Left cardiac atrium (tissue), 4 donors: ENCODE measurements at regions not wholly inside any gene's neighbourhood (a gene's known extent, or its start where the extent isn't known, plus 50 kb on each side); places are given as distances from the start of the nearest gene placed in this dataset.
A peak's percentile ranks its signal among the peaks of the same experiment; 100 is the strongest.

Source experiments
- ATAC-seq, 2 donors: fragments of 200-7000 bp; cut with Tn5 transposase; one replicate each; pipeline ENCODE4 v1.9.1; 2020; ENCODE audit warnings: mild to moderate bottlenecking in 2 of 2, moderate library complexity in 2 of 2
- DNase-seq: peaks from one replicate; pipeline ENCODE4 v3.0.0-alpha.2; 2020
- intact Hi-C, 2 donors: fragments of 100-400 bp; cut with DNase I; formaldehyde crosslinking; loops; one replicate each; pipeline versions ENCODE4 v1.14.1 to v1.15.1; 2022 to 2023
- donor health status: DM: no; HTN: yes; CAD: no.
- donor health status: DM: no; HTN: yes; CAD: no; lungs with severe emphysema.
- donor health status: DM: yes; HTN: yes; CAD: no.
- donor health status: Dilated cardiomyopathy.

GRCh38 chr11:18878211-18878610 is 61.0 kb downstream of the MRGPRX1 start:
- DNase-seq (no peak), ATAC-seq (no peak)
- intact Hi-C loops, result no loop called here

DNA sequence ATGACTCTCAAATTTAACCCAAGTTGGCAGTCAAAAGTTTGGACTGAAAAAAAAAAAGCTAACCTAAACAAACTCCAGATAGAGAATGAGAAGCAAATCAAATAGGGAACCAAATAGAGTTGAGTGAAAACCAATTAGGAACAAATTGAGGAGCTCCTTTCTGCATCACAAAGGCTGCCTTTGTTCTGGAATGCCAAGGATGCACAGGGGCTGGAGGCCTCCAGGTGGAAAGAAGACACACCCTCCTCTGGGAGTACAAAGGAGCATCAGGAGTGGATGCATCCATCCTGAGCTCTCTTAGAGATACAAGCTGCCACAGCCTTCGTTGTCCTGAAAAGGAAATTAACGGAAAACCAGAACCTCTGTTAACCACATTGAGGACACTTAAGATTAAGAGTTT is 73.3 kb downstream of the MRGPRX1 start:
- DNase-seq (no peak), ATAC-seq (no peak)
- intact Hi-C loops, result no loop called here

DNA sequence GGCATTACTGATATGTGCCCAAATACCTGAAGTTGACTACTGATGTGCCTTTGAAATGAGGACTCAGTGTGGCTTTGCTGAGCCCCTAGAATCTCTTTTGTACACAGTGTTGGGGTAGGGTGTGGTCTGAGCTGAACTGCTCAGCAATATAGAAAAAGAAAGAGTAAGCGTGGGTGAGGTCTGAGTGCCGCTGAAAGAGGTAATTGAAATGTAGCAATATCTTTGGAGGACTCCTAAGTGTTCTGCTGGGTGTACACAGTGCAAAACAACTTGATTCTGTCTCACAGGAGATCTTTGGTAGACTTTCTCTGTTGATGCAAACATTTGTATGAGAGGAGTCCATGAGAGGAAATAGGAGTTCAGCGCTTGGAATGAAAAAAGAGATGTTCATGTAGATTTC is 73.7 kb upstream of the PTPN5 start:
- intact Hi-C loops, result no loop called here
- ATAC-seq, result no peak
- no peak for DNase-seq

DNA sequence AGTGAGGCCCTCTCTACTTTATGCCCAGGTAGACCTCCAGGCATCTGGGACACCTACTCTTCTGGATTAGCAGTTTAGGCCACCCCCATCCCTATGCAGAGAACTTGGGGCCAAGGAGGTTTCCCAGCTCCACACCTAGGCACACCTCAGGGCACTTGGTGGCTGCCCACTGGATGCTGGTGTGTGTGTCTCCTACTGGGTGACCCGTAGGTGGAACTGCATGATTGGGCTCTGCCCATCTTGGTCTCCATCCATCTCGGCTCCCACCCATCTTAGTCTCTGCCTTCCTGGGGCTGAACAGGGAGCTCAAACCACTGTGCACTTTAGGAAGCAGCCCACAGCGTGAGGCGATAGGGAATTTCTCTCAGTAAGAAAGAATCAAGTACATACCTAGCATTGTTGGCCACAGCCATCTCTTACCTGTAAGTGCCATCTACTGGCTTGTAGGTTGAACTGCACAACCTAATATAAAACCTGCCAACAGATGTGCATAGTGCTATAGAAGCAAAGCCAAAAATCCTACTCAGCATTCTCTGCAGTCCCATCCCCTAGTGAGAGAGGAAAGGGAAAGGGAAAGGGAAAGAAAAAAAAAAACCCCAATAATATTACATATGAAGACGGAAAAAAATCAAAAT is 61.6 kb upstream of the PTPN5 start:
- ATAC-seq (no peak), DNase-seq (no peak)
- intact Hi-C loops, result no loop called here

DNA sequence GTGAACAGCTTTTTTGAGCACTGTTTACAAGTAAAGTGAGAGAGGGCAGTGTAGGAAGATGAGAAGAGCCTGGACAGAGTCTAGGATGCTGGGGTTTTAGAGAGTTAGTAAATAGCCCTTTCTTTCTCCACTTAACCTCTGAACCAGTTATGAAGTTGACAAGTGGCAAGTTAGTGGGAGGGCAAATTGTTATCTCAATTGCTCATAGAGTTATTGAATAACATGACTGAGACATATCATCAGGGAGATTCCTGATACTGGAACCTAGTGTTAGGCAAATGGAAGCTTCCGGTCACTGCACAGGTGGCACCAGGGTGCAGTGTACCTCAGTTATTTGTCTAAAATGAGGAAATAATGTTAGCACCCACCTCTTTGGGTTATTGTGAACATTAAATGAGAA is 57.8 kb upstream of the PTPN5 start:
- intact Hi-C loops, result no loop called here
- ATAC-seq, result no peak
- DNase-seq, result no peak

DNA sequence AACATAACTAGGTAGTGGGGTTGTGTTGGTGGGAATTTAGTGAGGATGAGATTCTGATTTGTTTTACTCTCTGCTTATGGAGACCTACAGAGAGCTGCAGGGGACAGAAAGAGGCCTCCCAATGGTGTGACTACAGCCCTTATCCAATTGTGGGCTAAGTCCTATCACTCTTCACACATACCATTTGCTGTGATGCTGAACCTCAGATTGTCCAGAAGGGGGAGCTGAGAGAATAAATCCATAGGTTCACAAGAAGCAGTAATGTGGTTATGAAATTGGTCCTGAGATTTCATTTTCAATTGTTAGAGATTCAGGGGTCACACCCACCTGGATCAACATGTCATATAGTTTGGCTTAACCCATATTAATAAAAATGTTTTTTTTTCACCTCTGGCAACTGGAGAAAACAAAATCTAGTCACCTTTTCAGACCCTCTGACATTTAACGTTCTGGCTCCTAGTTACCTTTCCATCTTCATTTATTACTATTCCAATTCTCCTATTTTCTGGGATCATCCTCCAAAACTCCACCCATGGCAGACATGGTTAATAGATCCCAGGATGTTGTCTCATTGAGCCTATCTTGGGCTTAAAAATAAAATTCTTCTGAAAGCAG is 53.3 kb upstream of the PTPN5 start:
- intact Hi-C loops, result no loop called here
- ATAC-seq (peak in 1 of 2 donors; percentile 30), DNase-seq (no peak)
